Astrocyte (in vitro differentiated cells and primary cell): ENCODE measurements at regions not wholly inside any gene's neighbourhood (a gene's known extent, or its start where the extent isn't known, plus 50 kb on each side); places are given as distances from the start of the nearest gene placed in this dataset.

Source experiments
- DNase-seq: peaks from one replicate; pipeline ENCODE4 v3.0.0-alpha.2; 2010; ENCODE audit warnings: low read depth
- FAIRE-seq: peaks from 2 replicates; lab custom pipeline; 2011; peaks lifted over from hg19 to GRCh38; lab: Jason Lieb, UNC
- H2AFZ ChIP-seq: 2 replicates; pipeline ENCODE4 v1.6.0; 2012; ENCODE audit warnings: low read depth, low read length, inconsistent platforms
- H3K27ac ChIP-seq: 2 replicates; pipeline ENCODE4 v1.5.1; 2011; ENCODE audit warnings: low read depth, low read length, inconsistent platforms
- H3K27me3 ChIP-seq: 2 replicates; pipeline ENCODE4 v1.6.0; 2011; ENCODE audit warnings: low read length, inconsistent platforms; ENCODE audit not compliant: insufficient read depth
- H3K36me3 ChIP-seq: 2 replicates; pipeline ENCODE4 v1.5.1; 2011; ENCODE audit warnings: low read length, inconsistent platforms; ENCODE audit not compliant: insufficient read depth
- H3K4me1 ChIP-seq: 2 replicates; pipeline ENCODE4 v1.5.1; 2011; ENCODE audit warnings: low read length, inconsistent platforms; ENCODE audit not compliant: insufficient read depth
- H3K4me2 ChIP-seq: 2 replicates; pipeline ENCODE4 v1.6.0; 2012; ENCODE audit warnings: low read length, inconsistent platforms
- H3K4me3 ChIP-seq: 2 replicates; pipeline ENCODE4 v1.5.1; 2011; ENCODE audit warnings: low read depth, mild to moderate bottlenecking, low read length, inconsistent platforms; ENCODE audit not compliant: insufficient read depth
- H3K79me2 ChIP-seq: 2 replicates; pipeline ENCODE4 v1.6.0; 2012; ENCODE audit warnings: mild to moderate bottlenecking, low read length, inconsistent platforms; ENCODE audit not compliant: insufficient read depth
- H3K9ac ChIP-seq: 2 replicates; pipeline ENCODE4 v1.6.0; 2012; ENCODE audit warnings: mild to moderate bottlenecking, low read length, inconsistent platforms
- H3K9me3 ChIP-seq: 2 replicates; pipeline ENCODE4 v1.5.1; 2012; ENCODE audit warnings: low read depth, mild to moderate bottlenecking, low read length, inconsistent platforms; ENCODE audit not compliant: insufficient read depth
- H4K20me1 ChIP-seq: 2 replicates; pipeline ENCODE4 v1.6.0; 2012; ENCODE audit warnings: low read length, inconsistent platforms; ENCODE audit not compliant: insufficient read depth
- H3K27ac Mint-ChIP-seq: one replicate; pipeline ENCODE4 v1.8.0; 2021; ENCODE audit warnings: mild to moderate bottlenecking, mixed read lengths; ENCODE audit not compliant: unreplicated experiment
- H3K27me3 Mint-ChIP-seq: one replicate; pipeline ENCODE4 v1.8.0; 2021; ENCODE audit warnings: low read depth, mixed read lengths; ENCODE audit not compliant: unreplicated experiment
- H3K36me3 Mint-ChIP-seq: one replicate; pipeline ENCODE4 v1.8.0; 2021; ENCODE audit warnings: low read depth, mixed read lengths; ENCODE audit not compliant: unreplicated experiment
- H3K4me1 Mint-ChIP-seq: one replicate; pipeline ENCODE4 v1.8.0; 2021; ENCODE audit warnings: low read depth, mixed read lengths; ENCODE audit not compliant: unreplicated experiment
- H3K4me3 Mint-ChIP-seq: one replicate; pipeline ENCODE4 v1.8.0; 2021; ENCODE audit warnings: mild to moderate bottlenecking, moderate library complexity, mixed read lengths; ENCODE audit not compliant: unreplicated experiment
- H3K9me3 Mint-ChIP-seq: one replicate; pipeline ENCODE4 v1.8.0; 2021; ENCODE audit warnings: mild to moderate bottlenecking, mixed read lengths; ENCODE audit not compliant: unreplicated experiment
- CTCF ChIP-seq: IDR thresholded peaks from 2 replicates; pipeline ENCODE4 v1.5.1; 2011; ENCODE audit warnings: low read depth, mild to moderate bottlenecking, inconsistent platforms, low read length, moderate library complexity; ENCODE audit not compliant: insufficient read depth
- EZH2 ChIP-seq: IDR thresholded peaks from 2 replicates; pipeline ENCODE4 v1.6.1; 2012; ENCODE audit warnings: mild to moderate bottlenecking, low read length, inconsistent platforms; ENCODE audit not compliant: insufficient read depth

GRCh38 chr22:22033803-22034468, 51.3 kb upstream of the TOP3B start:
- Mint-ChIP-seq H3K27ac (no peak overlapping the region), H3K4me3 (no peak overlapping the region), H3K27me3 (peaks cover 39% of the 10 kb centered on the region), H3K9me3 (no peaks in the 10 kb centered on the region), H3K36me3 (no peaks in the 10 kb centered on the region), H3K4me1 (peaks cover 4% of the 10 kb centered on the region)
- H3K27me3 ChIP-seq = peaks cover 8% of the 10 kb centered on the region
- DNase-seq (no peak), FAIRE-seq (no peak)
- H3K4me2 ChIP-seq = no peak overlapping the region
- no peaks in the 10 kb centered on the region for H3K79me2 ChIP-seq
- H3K9ac ChIP-seq = no peak overlapping the region
- no peaks in the 10 kb centered on the region for H4K20me1 ChIP-seq
- peaks cover 12% of the 10 kb centered on the region for H3K4me1 ChIP-seq
- no peaks in the 10 kb centered on the region for H3K36me3 ChIP-seq
- no peak overlapping the region for H2AFZ ChIP-seq
- no peak overlapping the region for H3K27ac ChIP-seq
- TF ChIP-seq EZH2 (no peak), CTCF (no peak)
- no peak overlapping the region for H3K4me3 ChIP-seq
- H3K9me3 ChIP-seq = no peaks in the 10 kb centered on the region

- Histone ChIP-seq H3K79me2 (no peaks in the 10 kb centered on the region), H4K20me1 (no peaks in the 10 kb centered on the region), H3K9ac (no peak overlapping the region), H3K36me3 (no peaks in the 10 kb centered on the region), H3K4me2 (no peak overlapping the region), H3K27ac (no peak overlapping the region), H3K9me3 (no peaks in the 10 kb centered on the region), H3K27me3 (peaks cover 8% of the 10 kb centered on the region), H2AFZ (no peak overlapping the region), H3K4me3 (no peak overlapping the region), H3K4me1 (peaks cover 5% of the 10 kb centered on the region)
- DNase-seq (no peak), FAIRE-seq (no peak)
- TF ChIP-seq EZH2 = no peak
- no peak for TF ChIP-seq CTCF
- H3K9me3 Mint-ChIP-seq = no peaks in the 10 kb centered on the region
- no peak overlapping the region for H3K27ac Mint-ChIP-seq
- peaks cover 39% of the 10 kb centered on the region for H3K27me3 Mint-ChIP-seq
- no peak overlapping the region for H3K4me3 Mint-ChIP-seq
- H3K4me1 Mint-ChIP-seq = peaks cover 4% of the 10 kb centered on the region
- no peaks in the 10 kb centered on the region for H3K36me3 Mint-ChIP-seq
Measured at GRCh38 chr22:22032906-22033802, 50.6 kb upstream of the TOP3B start.
